ENCODE measurements at regions not wholly inside any gene's neighbourhood (a gene's known extent, or its start where the extent isn't known, plus 50 kb on each side); places are given as distances from the start of the nearest gene placed in this dataset.

DNA sequence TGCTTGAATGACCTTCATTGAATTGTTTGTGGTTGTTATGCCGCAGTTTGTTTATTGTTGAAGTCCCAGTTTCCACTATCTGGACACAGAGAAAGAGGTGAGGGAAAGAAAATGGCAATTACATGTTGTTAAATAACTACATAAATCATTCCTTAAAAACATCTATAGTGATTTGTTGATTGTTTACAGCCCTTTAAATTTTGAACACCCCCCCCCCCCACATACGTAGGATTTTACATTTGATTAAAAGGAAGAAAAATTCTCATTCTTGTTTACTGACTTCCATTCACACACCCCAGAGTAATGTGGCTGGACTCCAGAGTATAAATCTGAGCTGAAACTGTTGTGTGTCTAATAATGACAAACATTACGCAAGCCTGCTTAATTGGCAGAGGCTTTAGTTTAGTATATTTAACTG, 87.1 kb upstream of the FAM174A start:
- no peak for DNase-seq
- Histone ChIP-seq H2AK5ac (ENCODE audit: insufficient read length, low read length) (no peak overlapping the region), H2BK12ac (ENCODE audit: insufficient read length, low read depth, low read length) (no peak overlapping the region), H3K9ac (ENCODE audit: extremely low read depth, insufficient read length, low read length) (no peak overlapping the region), H4K5ac (ENCODE audit: insufficient read length, low read depth, low read length) (no peak overlapping the region), H3K4me2 (ENCODE audit: insufficient read depth, insufficient read length, low read length) (no peak overlapping the region), H2AFZ (ENCODE audit: low read length) (no peak overlapping the region), H3K27me3 (ENCODE audit: insufficient read depth, low read length) (no peaks in the 10 kb centered on the region), H3K14ac (ENCODE audit: insufficient read depth, low read length) (no peak overlapping the region), H2BK15ac (ENCODE audit: low read depth, low read length) (no peak overlapping the region), H3K23me2 (ENCODE audit: insufficient read length, low read depth, low read length, poor library complexity, severe bottlenecking) (no peaks in the 10 kb centered on the region), H2BK120ac (ENCODE audit: low read depth, low read length, poor library complexity, severe bottlenecking) (no peak overlapping the region), H2BK20ac (ENCODE audit: low read depth, low read length, poor library complexity, severe bottlenecking) (no peak overlapping the region), H3K23ac (ENCODE audit: insufficient read length, low read depth, low read length) (no peak overlapping the region), H3K56ac (ENCODE audit: insufficient read length, low read depth, low read length) (no peak overlapping the region), H3T11ph (ENCODE audit: low read length) (no peak overlapping the region), H3K9me3 (ENCODE audit: control insufficient read depth, low read depth, low read length) (no peaks in the 10 kb centered on the region), H3K4me1 (ENCODE audit: insufficient read depth, low read length) (no peaks in the 10 kb centered on the region), H3K79me2 (ENCODE audit: insufficient read depth, low read length) (no peaks in the 10 kb centered on the region), H4K91ac (ENCODE audit: insufficient read length, low read depth, low read length) (no peak overlapping the region), H3K79me1 (ENCODE audit: insufficient read depth, low read depth, low read length, poor library complexity, severe bottlenecking) (no peaks in the 10 kb centered on the region), H2BK5ac (ENCODE audit: insufficient read length, low read length) (no peak overlapping the region), H4K20me1 (ENCODE audit: control insufficient read depth, insufficient read depth, insufficient read length) (no peaks in the 10 kb centered on the region), H4K8ac (replicated peaks; ENCODE audit: insufficient read length, low read depth, low read length) (no peak overlapping the region), H3K4ac (ENCODE audit: low read depth, low read length) (no peak overlapping the region), H3K27ac (ENCODE audit: insufficient read length, low read depth, low read length) (no peak overlapping the region), H3K18ac (ENCODE audit: insufficient read length, low read depth, low read length) (no peak overlapping the region)
- Mint-ChIP-seq H3K4me1 (no peaks in the 10 kb centered on the region), H3K9me3 (peaks cover 0 to 5% of the 10 kb centered on the region in 2 experiments; a peak in 1 of 5 replicates), H3K27ac (no peak overlapping the region), H3K36me3 (ENCODE audit: insufficient read depth in 1 of 3, low read depth in 3 of 3) (no peaks in the 10 kb centered on the region; a peak in 1 of 7 replicates), H3K4me3 (no peak overlapping the region), H3K27me3 (ENCODE audit: low read depth) (no peaks in the 10 kb centered on the region)
- no peak for TF ChIP-seq CTCF (conservative IDR thresholded peaks at IDR 0.05)
- WGBS (ENCODE audit: extremely low coverage, insufficient read length, low lambda C conversion rate) = no CpG with 5 or more reads among the region's 3 CpGs
